GM10248 (cell line): ENCODE measurements at regions not wholly inside any gene's neighbourhood (a gene's known extent, or its start where the extent isn't known, plus 50 kb on each side); places are given as distances from the start of the nearest gene placed in this dataset.
A peak's percentile ranks its signal among the peaks of the same experiment; 100 is the strongest.

Source experiments
- CTCF ChIA-PET: fragments of 300-600 bp; sonication (Branson Sonifier 250); formaldehyde crosslinking; extraction: SDS; loops from one replicate; lab custom pipeline; 2021; ENCODE audit warnings: antibody characterized with exemption; lab: Yijun Ruan, JAX
- POLR2A ChIA-PET: fragments of 350-650 bp; sonication (Branson Sonifier 250); formaldehyde crosslinking; extraction: SDS; loops from one replicate; lab custom pipeline; 2020; ENCODE audit warnings: antibody characterized with exemption; lab: Yijun Ruan, JAX
- DNase-seq: peaks from one replicate; pipeline ENCODE4 v3.0.0; 2012; ENCODE audit errors: extremely low spot score
- CTCF ChIP-seq: IDR thresholded peaks from 2 replicates; pipeline ENCODE4 v1.5.1; 2012; ENCODE audit warnings: mild to moderate bottlenecking, low read depth; ENCODE audit errors: extremely low read depth, missing control alignments, control extremely low read depth

- CTCF ChIA-PET, result interaction anchor here (1.2 kb wide), 1 partner anchor 25 kb away, joined by 3 read pairs; no protein-coding TSS in a partner anchor
- TF ChIP-seq CTCF, result no peak
- POLR2A ChIA-PET, result no interaction called here
- no peak for DNase-seq
Observed at GRCh38 chr12:98260276-98260675, 255.1 kb upstream of the TMPO start.

- CTCF ChIA-PET, result interaction anchor here (1.1 kb wide), 1 partner anchor 10 kb away, joined by 5 read pairs; no protein-coding TSS in a partner anchor
- POLR2A ChIA-PET, result no interaction called here
- no peak for TF ChIP-seq CTCF
- no peak for DNase-seq
Observed at GRCh38 chr12:98262902-98263301, 252.5 kb upstream of the TMPO start.

GRCh38 chr12:98274430-98275130, 240.8 kb upstream of the TMPO start:
- TF ChIP-seq CTCF, result no peak
- POLR2A ChIA-PET, result no interaction called here
- CTCF ChIA-PET, result no interaction called here

GRCh38 chr12:98275131-98275475, 240.3 kb upstream of the TMPO start:
- POLR2A ChIA-PET, result no interaction called here
- CTCF ChIA-PET, result no interaction called here
- TF ChIP-seq CTCF, result no peak
- DNase-seq, result no peak

More at GRCh38 chr12:98274430-98275130, 240.8 kb upstream of the TMPO start:
- peak; percentile 28 for DNase-seq

GRCh38 chr12:98280152-98280551, 235.2 kb upstream of the TMPO start:
- no peak for TF ChIP-seq CTCF
- POLR2A ChIA-PET, result no interaction called here
- CTCF ChIA-PET, result no interaction called here
- DNase-seq, result no peak

- TF ChIP-seq CTCF, result no peak
- CTCF ChIA-PET, result no interaction called here
- no peak for DNase-seq
- POLR2A ChIA-PET, result no interaction called here
Observed at GRCh38 chr12:98280621-98281020, 234.8 kb upstream of the TMPO start.
